ENCODE measurements at regions not wholly inside any gene's neighbourhood (a gene's known extent, or its start where the extent isn't known, plus 50 kb on each side); places are given as distances from the start of the nearest gene placed in this dataset.

GRCh38 chr15:79179597-79179996 lies 89.0 kb upstream of the RASGRF1 start (continued):
- TF ChIP-seq TAF1 (IDR thresholded peaks at IDR 0.05; ENCODE audit: low read depth), result no peak
- no peak for TF ChIP-seq MXI1 (conservative IDR thresholded peaks at IDR 0.05; ENCODE audit: poor library complexity, severe bottlenecking)

GRCh38 chr15:79179108-79179561 lies 88.6 kb upstream of the RASGRF1 start:
- no peak overlapping the region for H3K4me3 ChIP-seq (ENCODE audit: low read length)
- H3K27me3 ChIP-seq (ENCODE audit: insufficient read depth, low read depth, low read length), result no peaks in the 10 kb centered on the region
- H3K4me2 ChIP-seq (ENCODE audit: low read length), result no peak overlapping the region
- H3K9me3 ChIP-seq (ENCODE audit: low read length), result no peaks in the 10 kb centered on the region
- no peaks in the 10 kb centered on the region for H3F3A ChIP-seq (ENCODE audit: insufficient read depth, low read length, poor library complexity, severe bottlenecking)
- no peaks in the 10 kb centered on the region for H3K79me2 ChIP-seq (replicated peaks; ENCODE audit: insufficient read depth, low read length)
- no peaks in the 10 kb centered on the region for H3K36me3 ChIP-seq (ENCODE audit: insufficient read depth, low read length)
- H3K9me2 ChIP-seq (ENCODE audit: insufficient read depth, low read length), result no peaks in the 10 kb centered on the region
- H3K9ac ChIP-seq (ENCODE audit: low read length), result no peak overlapping the region
- TF ChIP-seq CTCF (IDR thresholded peaks at IDR 0.05; ENCODE audit: poor library complexity, severe bottlenecking) (no peak), RAD21 (conservative IDR thresholded peaks at IDR 0.05) (no peak), POLR2AphosphoS5 (IDR thresholded peaks at IDR 0.05) (no peak), SMC3 (conservative IDR thresholded peaks at IDR 0.05; ENCODE audit: poor library complexity) (no peak), TAF1 (IDR thresholded peaks at IDR 0.05; ENCODE audit: low read depth) (no peak), EP300 (conservative IDR thresholded peaks at IDR 0.05; ENCODE audit: poor library complexity, severe bottlenecking) (no peak), MXI1 (conservative IDR thresholded peaks at IDR 0.05; ENCODE audit: poor library complexity, severe bottlenecking) (no peak), REST (IDR thresholded peaks at IDR 0.05; ENCODE audit: borderline replicate concordance) (no peak), EZH2 (IDR thresholded peaks at IDR 0.05; ENCODE audit: borderline replicate concordance, insufficient read depth, low read length, poor library complexity, severe bottlenecking) (no peak)
- H2AFZ ChIP-seq (ENCODE audit: low read depth, low read length), result no peak overlapping the region
- H4K20me1 ChIP-seq (ENCODE audit: insufficient read depth), result no peaks in the 10 kb centered on the region
- peak overlapping the region; percentile 32 for H3K27ac ChIP-seq (ENCODE audit: low read length)

- Histone ChIP-seq H3F3A (ENCODE audit: insufficient read depth, low read length, poor library complexity, severe bottlenecking) (no peaks in the 10 kb centered on the region), H3K79me2 (replicated peaks; ENCODE audit: insufficient read depth, low read length) (no peaks in the 10 kb centered on the region), H3K9ac (ENCODE audit: low read length) (no peak overlapping the region), H3K9me3 (ENCODE audit: low read length) (no peaks in the 10 kb centered on the region), H3K4me3 (ENCODE audit: low read length) (no peak overlapping the region), H3K27me3 (ENCODE audit: insufficient read depth, low read depth, low read length) (no peaks in the 10 kb centered on the region), H3K27ac (ENCODE audit: low read length) (peak overlapping the region; percentile 32), H2AFZ (ENCODE audit: low read depth, low read length) (no peak overlapping the region), H3K4me2 (ENCODE audit: low read length) (no peak overlapping the region), H3K36me3 (ENCODE audit: insufficient read depth, low read length) (no peaks in the 10 kb centered on the region), H3K9me2 (ENCODE audit: insufficient read depth, low read length) (no peaks in the 10 kb centered on the region), H4K20me1 (ENCODE audit: insufficient read depth) (no peaks in the 10 kb centered on the region)
- TF ChIP-seq REST (IDR thresholded peaks at IDR 0.05; ENCODE audit: borderline replicate concordance), result no peak
- TF ChIP-seq TAF1 (IDR thresholded peaks at IDR 0.05; ENCODE audit: low read depth), result no peak
- TF ChIP-seq POLR2AphosphoS5 (IDR thresholded peaks at IDR 0.05), result peak; percentile 28
- TF ChIP-seq SMC3 (conservative IDR thresholded peaks at IDR 0.05; ENCODE audit: poor library complexity), result no peak
- no peak for TF ChIP-seq EP300 (conservative IDR thresholded peaks at IDR 0.05; ENCODE audit: poor library complexity, severe bottlenecking)
These were observed 88.0 kb upstream of the RASGRF1 start for GRCh38 chr15:79178594-79178993.

Measured in neural cell (in vitro differentiated cells).